ENCODE measurements at regions not wholly inside any gene's neighbourhood (a gene's known extent, or its start where the extent isn't known, plus 50 kb on each side); places are given as distances from the start of the nearest gene placed in this dataset.

GRCh38 chr7:110084181-110084807 is 1006.6 kb upstream of the LRRN3 start:
- no peak for DNase-seq

GRCh38 chr7:110090110-110090820 is 1000.7 kb upstream of the LRRN3 start:
- DNase-seq, result peak; percentile 2

GRCh38 chr7:110095372-110096052 is 995.4 kb upstream of the LRRN3 start:
- DNase-seq, result no peak

- DNase-seq, result no peak
These were observed 986.7 kb upstream of the LRRN3 start for GRCh38 chr7:110104243-110104642.

- DNase-seq, result no peak
These were observed 985.6 kb upstream of the LRRN3 start for GRCh38 chr7:110105307-110105706.

GRCh38 chr7:110105840-110106239 is 985.1 kb upstream of the LRRN3 start:
- no peak for DNase-seq

GRCh38 chr7:110119883-110120581 is 970.9 kb upstream of the LRRN3 start:
- DNase-seq, result no peak

GRCh38 chr7:110129159-110129558 is 961.8 kb upstream of the LRRN3 start:
- no peak for DNase-seq

GRCh38 chr7:110130669-110131068 is 960.3 kb upstream of the LRRN3 start:
- DNase-seq, result no peak

GRCh38 chr7:110131344-110131743 is 959.6 kb upstream of the LRRN3 start:
- DNase-seq, result no peak

GRCh38 chr7:110139056-110139455 is 951.9 kb upstream of the LRRN3 start:
- DNase-seq, result no peak

GRCh38 chr7:110142939-110143526 is 947.9 kb upstream of the LRRN3 start:
- DNase-seq, result no peak

- DNase-seq, result no peak
These were observed 946.3 kb upstream of the LRRN3 start for GRCh38 chr7:110144599-110144998.

- DNase-seq, result no peak
These were observed 942.9 kb upstream of the LRRN3 start for GRCh38 chr7:110148054-110148453.

GRCh38 chr7:110153222-110153621 is 937.7 kb upstream of the LRRN3 start:
- no peak for DNase-seq

- no peak for DNase-seq
These were observed 934.4 kb upstream of the LRRN3 start for GRCh38 chr7:110156511-110156910.

- DNase-seq, result peak; percentile 44
These were observed 933.1 kb upstream of the LRRN3 start for GRCh38 chr7:110157631-110158362.

- peak; percentile 10 for DNase-seq
These were observed 922.9 kb upstream of the LRRN3 start for GRCh38 chr7:110168010-110168409.

- peak; percentile 11 for DNase-seq
These were observed 920.1 kb upstream of the LRRN3 start for GRCh38 chr7:110170841-110171240.

GRCh38 chr7:110177463-110177862 is 913.5 kb upstream of the LRRN3 start:
- no peak for DNase-seq

GRCh38 chr7:110179037-110179436 is 911.9 kb upstream of the LRRN3 start:
- DNase-seq, result no peak

GRCh38 chr7:110181768-110182167 is 909.2 kb upstream of the LRRN3 start:
- DNase-seq, result no peak

Measured in fibroblast of skin of right quadriceps (primary cell).